Cardiac muscle cell (in vitro differentiated cells and primary cell): ENCODE measurements at regions not wholly inside any gene's neighbourhood (a gene's known extent, or its start where the extent isn't known, plus 50 kb on each side); places are given as distances from the start of the nearest gene placed in this dataset.

Source experiments
- DNase-seq, 2 donors: peaks; one replicate each; pipeline versions ENCODE4 v3.0.0 to v3.0.0-alpha.2; 2010 to 2017; ENCODE audit warnings: low read depth in 1 of 2, low spot score in 1 of 2
- H3K27ac ChIP-seq: fragments of 200-600 bp; sonication (generic); 2 replicates; pipeline ENCODE4 v1.5.1; 2016
- H3K27me3 ChIP-seq: fragments of 200-600 bp; sonication (generic); 2 replicates; pipeline ENCODE4 v1.6.0; 2016; ENCODE audit warnings: control low read depth
- H3K36me3 ChIP-seq: fragments of 200-600 bp; sonication (generic); 2 replicates; pipeline ENCODE4 v1.5.1; 2016; ENCODE audit warnings: control low read depth
- H3K4me1 ChIP-seq: fragments of 200-600 bp; sonication (generic); 2 replicates; pipeline ENCODE4 v1.8.1; 2017; ENCODE audit warnings: low read depth, mild to moderate bottlenecking, mixed run types
- H3K4me3 ChIP-seq: fragments of 200-600 bp; sonication (generic); 2 replicates; pipeline ENCODE4 v1.5.1; 2016; ENCODE audit warnings: mild to moderate bottlenecking
- H3K9me3 ChIP-seq: fragments of 200-600 bp; sonication (generic); 2 replicates; pipeline ENCODE4 v1.5.1; 2017; ENCODE audit warnings: low read depth, mild to moderate bottlenecking, control low read depth
- CTCF ChIP-seq: IDR thresholded peaks from 2 replicates; pipeline ENCODE4 v1.5.1; 2012; ENCODE audit warnings: low read depth, mild to moderate bottlenecking, low read length

DNA sequence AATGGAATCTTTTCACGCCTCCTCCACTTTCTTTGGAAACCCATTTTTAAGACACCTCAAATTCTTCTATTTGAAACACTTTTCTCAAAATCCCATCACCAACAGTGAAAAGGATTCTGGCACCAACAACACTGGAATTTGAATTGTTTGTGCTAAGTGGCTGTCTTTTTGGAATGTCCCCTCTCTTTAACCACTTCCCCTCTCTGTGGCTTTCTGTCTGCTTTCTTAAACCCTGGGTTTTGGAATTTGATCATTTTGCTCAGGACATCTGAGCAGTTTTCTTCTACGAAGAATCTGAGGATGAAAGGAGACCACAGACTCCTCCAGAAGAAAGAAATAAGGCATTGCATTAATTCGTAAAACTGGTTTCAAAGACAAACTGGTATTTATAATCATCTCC lies 89.0 kb downstream of the MXRA5 start:
- H3K4me1 ChIP-seq: no peaks in the 10 kb centered on the region
- no peaks in the 10 kb centered on the region for H3K27me3 ChIP-seq
- no peaks in the 10 kb centered on the region for H3K9me3 ChIP-seq
- no peak overlapping the region for H3K27ac ChIP-seq
- no peak for DNase-seq
- no peaks in the 10 kb centered on the region for H3K36me3 ChIP-seq
- no peak for TF ChIP-seq CTCF
- H3K4me3 ChIP-seq: no peak overlapping the region

DNA sequence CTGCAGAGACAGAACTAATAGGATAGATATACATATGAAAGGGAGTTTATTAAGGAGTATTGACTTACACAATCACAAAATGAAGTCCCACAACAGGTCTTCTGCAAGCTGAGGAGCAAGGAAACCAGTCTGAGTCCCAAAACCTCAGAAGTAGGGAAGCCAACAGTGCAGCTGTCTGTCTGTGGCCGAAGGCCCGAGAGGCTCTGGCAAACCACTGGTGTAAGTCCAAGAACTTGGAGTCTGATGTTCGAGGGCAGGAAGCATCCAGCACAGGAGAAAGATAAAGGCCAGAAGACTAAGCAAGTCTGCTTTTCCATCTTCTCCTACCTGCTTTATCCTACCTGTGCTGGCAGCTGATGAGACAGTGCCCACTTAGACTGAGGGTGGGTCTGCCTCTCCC lies 89.6 kb downstream of the MXRA5 start:
- Histone ChIP-seq H3K4me1 (no peaks in the 10 kb centered on the region), H3K27ac (no peak overlapping the region), H3K36me3 (no peaks in the 10 kb centered on the region), H3K27me3 (no peaks in the 10 kb centered on the region), H3K4me3 (no peak overlapping the region), H3K9me3 (no peaks in the 10 kb centered on the region)
- no peak for TF ChIP-seq CTCF
- DNase-seq: no peak

DNA sequence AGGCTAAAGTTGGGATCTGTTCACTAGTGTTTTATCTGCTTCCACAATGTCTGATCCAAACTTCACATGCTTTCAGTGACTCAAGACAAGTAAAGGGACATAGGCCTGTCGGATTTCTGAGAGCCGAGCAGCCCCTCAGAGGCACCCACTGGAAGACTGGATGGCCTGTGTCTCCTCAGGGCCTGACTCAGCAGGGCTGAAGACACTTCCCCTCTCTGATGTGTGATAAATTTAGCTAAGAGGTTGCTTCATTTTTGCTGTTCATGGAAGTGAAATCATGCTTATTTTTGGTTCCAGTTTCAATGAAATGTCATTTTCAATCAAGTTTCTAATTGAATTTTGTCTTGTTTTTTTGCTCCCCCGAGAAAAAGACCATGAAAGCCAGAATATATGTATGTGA lies 93.7 kb downstream of the MXRA5 start:
- Histone ChIP-seq H3K27ac (no peak overlapping the region), H3K9me3 (no peaks in the 10 kb centered on the region), H3K4me3 (no peak overlapping the region), H3K36me3 (no peaks in the 10 kb centered on the region), H3K27me3 (no peaks in the 10 kb centered on the region), H3K4me1 (no peaks in the 10 kb centered on the region)
- no peak for TF ChIP-seq CTCF
- peak in 1 of 2 donors; percentile 29 for DNase-seq

GRCh38 chrX:3250966-3251365 lies 95.5 kb downstream of the MXRA5 start:
- Histone ChIP-seq H3K4me1 (no peaks in the 10 kb centered on the region), H3K36me3 (no peaks in the 10 kb centered on the region), H3K27me3 (no peaks in the 10 kb centered on the region), H3K4me3 (no peak overlapping the region), H3K27ac (no peak overlapping the region), H3K9me3 (no peaks in the 10 kb centered on the region)
- no peak for TF ChIP-seq CTCF
- DNase-seq: peak in 1 of 2 donors; percentile 53

DNA sequence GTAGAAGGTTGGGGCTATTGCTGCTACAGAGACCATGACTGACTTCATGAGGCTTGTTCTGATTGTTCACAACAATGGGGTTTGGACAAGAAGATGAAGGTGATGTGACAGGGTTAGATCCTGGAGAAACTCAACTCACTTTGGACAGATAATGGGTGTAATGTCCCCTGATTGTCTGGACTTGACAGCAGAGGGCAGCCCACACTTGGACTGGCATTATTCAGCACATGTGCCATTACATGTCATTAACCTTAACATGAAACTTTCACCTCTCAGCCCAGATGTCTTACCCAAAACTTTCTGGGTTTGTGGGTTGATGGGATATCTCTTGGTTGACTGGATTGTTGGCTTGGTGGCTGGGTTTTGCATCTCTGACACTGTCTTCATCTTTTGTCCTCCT lies 101.5 kb downstream of the MXRA5 start:
- peak; percentile 4 for TF ChIP-seq CTCF
- no peak for DNase-seq
- H3K4me3 ChIP-seq: no peak overlapping the region
- no peaks in the 10 kb centered on the region for H3K9me3 ChIP-seq
- H3K36me3 ChIP-seq: no peaks in the 10 kb centered on the region
- no peaks in the 10 kb centered on the region for H3K4me1 ChIP-seq
- no peak overlapping the region for H3K27ac ChIP-seq
- H3K27me3 ChIP-seq: no peaks in the 10 kb centered on the region

- no peak for TF ChIP-seq CTCF
- peak in 1 of 2 donors; percentile 85 for DNase-seq
- Histone ChIP-seq H3K36me3 (no peaks in the 10 kb centered on the region), H3K9me3 (no peaks in the 10 kb centered on the region), H3K4me1 (no peaks in the 10 kb centered on the region), H3K27ac (no peak overlapping the region), H3K27me3 (no peaks in the 10 kb centered on the region), H3K4me3 (no peak overlapping the region)
These were observed 102.2 kb downstream of the MXRA5 start for GRCh38 chrX:3244203-3244743.
